22Rv1 (cell line): ENCODE measurements at regions not wholly inside any gene's neighbourhood (a gene's known extent, or its start where the extent isn't known, plus 50 kb on each side); places are given as distances from the start of the nearest gene placed in this dataset.

ENCODE experiments used
- CTCF ChIP-seq: fragments of 450-650 bp; IDR thresholded peaks from 2 replicates; pipeline ENCODE4 v1.5.1; 2017; ENCODE audit warnings: mild to moderate bottlenecking
- ZFX ChIP-seq: fragments of 450-650 bp; IDR thresholded peaks from 2 replicates; pipeline ENCODE4 v1.6.1; 2017; ENCODE audit warnings: antibody characterized with exemption, borderline replicate concordance

- TF ChIP-seq CTCF (no peak), ZFX (no peak)
Observed at GRCh38 chr13:89982407-89983095, 1364.9 kb upstream of the MIR17HG start.
